ENCODE measurements at regions not wholly inside any gene's neighbourhood (a gene's known extent, or its start where the extent isn't known, plus 50 kb on each side); places are given as distances from the start of the nearest gene placed in this dataset.

GRCh38 chr5:3195994-3196393, 399.6 kb upstream of the IRX1 start:
- Histone ChIP-seq H3K27me3 (ENCODE audit: insufficient read depth) (peaks cover 25% of the 10 kb centered on the region; the same call in 1 of the 2 replicates), H3K4me1 (ENCODE audit: control insufficient read depth in 1 of 2, insufficient read depth in 2 of 2, low read depth in 1 of 2, low read length in 1 of 2) (no peaks in the 10 kb centered on the region), H3K4me2 (no peak overlapping the region), H3K9ac (no peak overlapping the region), H3K79me2 (ENCODE audit: insufficient read depth) (no peaks in the 10 kb centered on the region), H3K9me3 (no peaks in the 10 kb centered on the region), H4K20me1 (ENCODE audit: insufficient read depth) (no peaks in the 10 kb centered on the region), H2AFZ (ENCODE audit: low read depth) (no peak overlapping the region), H3K4me3 (ENCODE audit: low read depth in 2 of 2, low read length in 1 of 2) (no peak overlapping the region), H3K9me2 (no peaks in the 10 kb centered on the region), H3K27ac (ENCODE audit: low read depth in 2 of 2, low read length in 1 of 2) (no peak overlapping the region), H3F3A (replicated peaks; ENCODE audit: insufficient read depth) (no peaks in the 10 kb centered on the region), H3K36me3 (replicated peaks in 1 of 2; ENCODE audit: control insufficient read depth in 1 of 2, insufficient read depth in 2 of 2, low read length in 1 of 2) (no peaks in the 10 kb centered on the region)
- DNase-seq, result no peak
- ChIA-PET CTCF (no interaction called here), POLR2A (no interaction called here)
- 0% methylated on average over 8 of the region's 8 CpGs for WGBS (ENCODE audit: low lambda C conversion rate)
- TF ChIP-seq FOXM1 (IDR thresholded peaks at IDR 0.05; ENCODE audit: low read depth), result no peak
- no peak for TF ChIP-seq EZH2phosphoT487 (IDR thresholded peaks at IDR 0.05; ENCODE audit: borderline replicate concordance, low read depth)
- no peak for TF ChIP-seq YY1 (IDR thresholded peaks at IDR 0.05; ENCODE audit: low read depth)
- no peak for TF ChIP-seq MXI1 (IDR thresholded peaks at IDR 0.05; ENCODE audit: low read depth, low read length)
- no peak for TF ChIP-seq MEF2A (IDR thresholded peaks at IDR 0.05; ENCODE audit: borderline replicate concordance, low read depth)
- TF ChIP-seq SMC3 (IDR thresholded peaks at IDR 0.05; ENCODE audit: low read depth, low read length), result no peak
- TF ChIP-seq FOXJ3 (CRISPR knock-in tag; IDR thresholded peaks at IDR 0.05), result no peak
- no peak for TF ChIP-seq JUND (IDR thresholded peaks at IDR 0.05)
- TF ChIP-seq, protein P1, sequence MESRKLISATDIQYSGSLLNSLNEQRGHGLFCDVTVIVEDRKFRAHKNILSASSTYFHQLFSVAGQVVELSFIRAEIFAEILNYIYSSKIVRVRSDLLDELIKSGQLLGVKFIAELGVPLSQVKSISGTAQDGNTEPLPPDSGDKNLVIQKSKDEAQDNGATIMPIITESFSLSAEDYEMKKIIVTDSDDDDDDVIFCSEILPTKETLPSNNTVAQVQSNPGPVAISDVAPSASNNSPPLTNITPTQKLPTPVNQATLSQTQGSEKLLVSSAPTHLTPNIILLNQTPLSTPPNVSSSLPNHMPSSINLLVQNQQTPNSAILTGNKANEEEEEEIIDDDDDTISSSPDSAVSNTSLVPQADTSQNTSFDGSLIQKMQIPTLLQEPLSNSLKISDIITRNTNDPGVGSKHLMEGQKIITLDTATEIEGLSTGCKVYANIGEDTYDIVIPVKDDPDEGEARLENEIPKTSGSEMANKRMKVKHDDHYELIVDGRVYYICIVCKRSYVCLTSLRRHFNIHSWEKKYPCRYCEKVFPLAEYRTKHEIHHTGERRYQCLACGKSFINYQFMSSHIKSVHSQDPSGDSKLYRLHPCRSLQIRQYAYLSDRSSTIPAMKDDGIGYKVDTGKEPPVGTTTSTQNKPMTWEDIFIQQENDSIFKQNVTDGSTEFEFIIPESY (IDR thresholded peaks at IDR 0.05; ENCODE audit: borderline replicate concordance, low read depth), result no peak

DNA sequence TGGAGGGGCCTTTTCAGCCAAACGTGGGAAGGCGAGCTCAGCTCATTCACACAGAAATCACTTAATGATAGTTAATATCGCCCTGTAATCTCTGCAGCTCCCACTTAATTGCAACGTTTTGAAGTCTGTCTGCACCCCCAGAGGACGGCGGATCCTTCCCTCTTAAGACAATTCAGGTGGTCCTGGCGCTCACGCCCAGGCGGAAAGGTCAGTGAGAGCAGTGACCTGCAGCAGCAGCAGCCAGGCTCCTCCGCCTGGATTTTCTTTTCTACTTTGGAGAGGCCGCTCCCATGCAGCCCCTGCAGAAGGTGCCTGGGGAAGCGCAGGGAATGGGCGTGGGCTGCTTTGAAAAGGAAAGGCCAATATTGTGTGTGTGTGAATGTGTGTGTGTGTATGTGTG, 400.9 kb upstream of the IRX1 start:
- Histone ChIP-seq H3K9me3 (no peaks in the 10 kb centered on the region), H2AFZ (ENCODE audit: low read depth) (no peak overlapping the region), H4K20me1 (ENCODE audit: insufficient read depth) (no peaks in the 10 kb centered on the region), H3K36me3 (replicated peaks in 1 of 2; ENCODE audit: control insufficient read depth in 1 of 2, insufficient read depth in 2 of 2, low read length in 1 of 2) (no peaks in the 10 kb centered on the region), H3K9me2 (no peaks in the 10 kb centered on the region), H3F3A (replicated peaks; ENCODE audit: insufficient read depth) (no peaks in the 10 kb centered on the region), H3K27ac (ENCODE audit: low read depth in 2 of 2, low read length in 1 of 2) (no peak overlapping the region), H3K4me3 (ENCODE audit: low read depth in 2 of 2, low read length in 1 of 2) (no peak overlapping the region), H3K79me2 (ENCODE audit: insufficient read depth) (no peaks in the 10 kb centered on the region), H3K4me2 (no peak overlapping the region), H3K4me1 (ENCODE audit: control insufficient read depth in 1 of 2, insufficient read depth in 2 of 2, low read depth in 1 of 2, low read length in 1 of 2) (no peaks in the 10 kb centered on the region), H3K27me3 (ENCODE audit: insufficient read depth) (peaks cover 27% of the 10 kb centered on the region; the same call in 1 of the 2 replicates), H3K9ac (no peak overlapping the region)
- no peak for TF ChIP-seq IRF3 (IDR thresholded peaks at IDR 0.05; ENCODE audit: low read depth, low read length)
- TF ChIP-seq, protein P2, sequence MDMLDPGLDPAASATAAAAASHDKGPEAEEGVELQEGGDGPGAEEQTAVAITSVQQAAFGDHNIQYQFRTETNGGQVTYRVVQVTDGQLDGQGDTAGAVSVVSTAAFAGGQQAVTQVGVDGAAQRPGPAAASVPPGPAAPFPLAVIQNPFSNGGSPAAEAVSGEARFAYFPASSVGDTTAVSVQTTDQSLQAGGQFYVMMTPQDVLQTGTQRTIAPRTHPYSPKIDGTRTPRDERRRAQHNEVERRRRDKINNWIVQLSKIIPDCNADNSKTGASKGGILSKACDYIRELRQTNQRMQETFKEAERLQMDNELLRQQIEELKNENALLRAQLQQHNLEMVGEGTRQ (IDR thresholded peaks at IDR 0.05; ENCODE audit: borderline replicate concordance, low read depth, low read length), result no peak
- no peak for TF ChIP-seq MXI1 (IDR thresholded peaks at IDR 0.05; ENCODE audit: low read depth, low read length)
- no peak for TF ChIP-seq TCF12 (IDR thresholded peaks at IDR 0.05)
- no peak for TF ChIP-seq GATA2 (CRISPR knock-in tag; IDR thresholded peaks at IDR 0.05)
- TF ChIP-seq FOXM1 (IDR thresholded peaks at IDR 0.05; ENCODE audit: low read depth), result no peak
- TF ChIP-seq MEF2A (IDR thresholded peaks at IDR 0.05; ENCODE audit: borderline replicate concordance, low read depth), result no peak
- TF ChIP-seq MAX (IDR thresholded peaks at IDR 0.05; ENCODE audit: low read depth), result no peak
- TF ChIP-seq YY1 (IDR thresholded peaks at IDR 0.05; ENCODE audit: low read depth), result no peak
- TF ChIP-seq CHD2 (IDR thresholded peaks at IDR 0.05; ENCODE audit: low read length, partially characterized antibody), result no peak
- no peak for TF ChIP-seq POLR2AphosphoS5 (IDR thresholded peaks at IDR 0.05; ENCODE audit: low read depth, low read length)
- TF ChIP-seq RXRA (IDR thresholded peaks at IDR 0.05; ENCODE audit: borderline replicate concordance, low read depth), result no peak
- TF ChIP-seq ELF1 (IDR thresholded peaks at IDR 0.05), result no peak
- TF ChIP-seq, protein P1 (IDR thresholded peaks at IDR 0.05; ENCODE audit: borderline replicate concordance, low read depth), result no peak
- TF ChIP-seq RAD21 (IDR thresholded peaks at IDR 0.05; ENCODE audit: low read length), result no peak
- ChIA-PET CTCF (no interaction called here), POLR2A (no interaction called here)
- DNase-seq, result no peak
- 4% methylated on average over 13 of the region's 13 CpGs for WGBS (ENCODE audit: low lambda C conversion rate)
